K562 (cell line): ENCODE measurements at regions not wholly inside any gene's neighbourhood (a gene's known extent, or its start where the extent isn't known, plus 50 kb on each side); places are given as distances from the start of the nearest gene placed in this dataset.

Experiments used
- ATAC-seq: fragments of 200-7000 bp; cut with Tn5 transposase; 3 replicates; pipeline ENCODE4 v1.9.1; 2020; ENCODE audit warnings: moderate library complexity
- BruUV-seq: library from RNA; stranded (reverse); fragments of 400-500 nt; replicated peaks from 2 replicates; lab custom pipeline; 2021; lab: Mats Ljungman, UMichigan
- CTCF ChIA-PET: fragments of 300-600 bp; formaldehyde crosslinking; extraction: SDS; loops from one replicate; lab custom pipeline; 2021; ENCODE audit warnings: low intra/inter-chr PET ratio; lab: Yijun Ruan, JAX
- POLR2A ChIA-PET: fragments of 300-600, 350-650 bp; sonication (Branson Sonifier 250); formaldehyde crosslinking; extraction: SDS; loops from one replicate; lab custom pipeline; 2021; ENCODE audit warnings: antibody characterized with exemption, inconsistent platforms; lab: Yijun Ruan, JAX
- DNase-seq, 4 experiments: peaks; one replicate each; pipeline versions ENCODE4 v3.0.0 to v3.0.0-alpha.2; 2011 to 2018; ENCODE audit warnings: low spot score in 3 of 4, mixed read lengths in 3 of 4; ENCODE audit errors: extremely low read depth in 1 of 4
- FAIRE-seq: peaks from 2 replicates; lab custom pipeline; 2011; peaks lifted over from hg19 to GRCh38; lab: Jason Lieb, UNC
- H2AFZ ChIP-seq: 2 replicates; pipeline ENCODE4 v1.6.0; 2011; ENCODE audit warnings: low read depth, low read length, control low read depth, inconsistent platforms
- H3K27ac ChIP-seq: fragments of 200-600 bp; 3 replicates; pipeline ENCODE4 v1.8.0; 2011; ENCODE audit warnings: low read depth, mild to moderate bottlenecking, control low read depth, inconsistent platforms, low read length, moderate library complexity, mixed read lengths; ENCODE audit errors: extremely low read depth
- H3K27me3 ChIP-seq, 2 experiments: fragments of 300-600 bp in 1 of 2; 2 replicates in 1 of 2; 3 replicates in 1 of 2; pipeline versions ENCODE4 v1.6.0 to v1.8.0; 2011; ENCODE audit warnings: inconsistent platforms in 2 of 2, low read length in 2 of 2, mild to moderate bottlenecking in 1 of 2, mixed read lengths in 1 of 2, moderate library complexity in 1 of 2; ENCODE audit not compliant: control insufficient read depth in 2 of 2, insufficient read depth in 2 of 2
- H3K36me3 ChIP-seq: fragments of 300-600 bp; 3 replicates; pipeline ENCODE4 v1.8.0; 2011; ENCODE audit warnings: mild to moderate bottlenecking, low read length, inconsistent platforms; ENCODE audit not compliant: control insufficient read depth, insufficient read depth
- H3K4me1 ChIP-seq, 2 experiments: fragments of 200-600 bp in 1 of 2; replicated peaks in 1 of 2; 2 replicates in 1 of 2; 3 replicates in 1 of 2; pipeline versions ENCODE4 v1.5.1 to v1.8.0; 2011; ENCODE audit warnings: inconsistent platforms in 2 of 2, low read length in 2 of 2, mild to moderate bottlenecking in 1 of 2, mixed read lengths in 1 of 2, moderate library complexity in 1 of 2; ENCODE audit not compliant: control insufficient read depth in 2 of 2, insufficient read depth in 2 of 2
- H3K4me2 ChIP-seq: 2 replicates; pipeline ENCODE4 v1.6.1; 2011; ENCODE audit warnings: low read length, control low read depth, inconsistent platforms, mixed read lengths; ENCODE audit not compliant: insufficient read depth
- H3K4me3 ChIP-seq: fragments of 200-600 bp; sonication (generic), shearing (Covaris generic); 2 replicates; pipeline ENCODE4 v1.5.1; 2016; ENCODE audit warnings: control low read depth, inconsistent platforms
- H3K79me2 ChIP-seq: fragments of 200-600 bp; 3 replicates; pipeline ENCODE4 v1.8.0; 2011; ENCODE audit warnings: low read length, inconsistent platforms; ENCODE audit not compliant: control insufficient read depth, insufficient read depth
- H3K9ac ChIP-seq, 2 experiments: 2 replicates each; pipeline versions ENCODE4 v1.6.0 to v1.6.1; 2011; ENCODE audit warnings: low read depth in 2 of 2, low read length in 2 of 2, control low read depth in 1 of 2, inconsistent platforms in 1 of 2, mild to moderate bottlenecking in 1 of 2, mixed read lengths in 1 of 2; ENCODE audit not compliant: insufficient read depth in 1 of 2
- H3K9me1 ChIP-seq: one replicate; pipeline ENCODE4 v1.6.0; 2011; ENCODE audit warnings: inconsistent platforms, mild to moderate bottlenecking, low read length, moderate library complexity; ENCODE audit not compliant: control insufficient read depth, insufficient read depth
- H3K9me3 ChIP-seq: replicated peaks from 2 replicates; pipeline ENCODE4 v1.5.1; 2011; ENCODE audit warnings: low read depth, low read length, inconsistent platforms; ENCODE audit not compliant: control insufficient read depth, insufficient read depth
- H4K20me1 ChIP-seq: replicated peaks from 2 replicates; pipeline ENCODE4 v1.6.1; 2011; ENCODE audit warnings: low read length, inconsistent platforms, mixed read lengths; ENCODE audit not compliant: control insufficient read depth, insufficient read depth
- ADNP ChIP-seq: fragments of 200-800 bp; sonication (Bioruptor generic); IDR thresholded peaks from 2 replicates; pipeline ENCODE4 v1.6.1; 2016; ENCODE audit warnings: missing genetic modification characterization, missing compliant biosample characterization
- RBM39 ChIP-seq: fragments of 200-400 bp; formaldehyde crosslinking; optimal IDR thresholded peaks from 2 replicates; pipeline ENCODE3; 2018; ENCODE audit warnings: low read depth, low read length
- TAF7 ChIP-seq: fragments of 450-650 bp; IDR thresholded peaks from 2 replicates; pipeline ENCODE4 v1.6.1; 2016; ENCODE audit warnings: missing genetic modification characterization, missing compliant biosample characterization
- TCFL5 ChIP-seq: fragments of 250-450 bp; sonication (Bioruptor Pico); conservative IDR thresholded peaks from 2 replicates; pipeline ENCODE4 v1.6.1; 2021; ENCODE audit warnings: mild to moderate bottlenecking, moderate library complexity, matching md5 sums
- TFAM ChIP-seq: fragments of 250-450 bp; sonication (Bioruptor Pico); conservative IDR thresholded peaks from 2 replicates; pipeline ENCODE4 v1.5.0; 2021; ENCODE audit warnings: mild to moderate bottlenecking, moderate library complexity
- WGBS: fragments of 100-300 bp; shearing (Covaris generic); methylation state at CpG from one replicate; pipeline ENCODE4 v1.1.6; 2016; ENCODE audit warnings: low coverage, mixed read lengths; ENCODE audit not compliant: insufficient coverage; ENCODE audit errors: missing lambda C conversion rate; 5-methylcytosine and 5-hydroxymethylcytosine counted together
- in situ Hi-C: fragments of 300-500 bp; cut with MboI; formaldehyde crosslinking; loops from 4 replicates; pipeline ENCODE4 v1.15.0; 2018; ENCODE audit warnings: inconsistent platforms, mixed read lengths
- intact Hi-C: fragments of 100-400 bp; cut with micrococcal nuclease; formaldehyde crosslinking; loops from 2 replicates; pipeline ENCODE4 v1.14.2; 2022
- TF ChIP-seq, protein P1 (sequence below): fragments of 250-450 bp; sonication (Bioruptor Pico); IDR thresholded peaks from 2 replicates; pipeline ENCODE4 v1.5.0; 2020; ENCODE audit warnings: mild to moderate bottlenecking, borderline replicate concordance
- TF ChIP-seq, protein P2 (sequence below): fragments of 450-650 bp; IDR thresholded peaks from 2 replicates; pipeline ENCODE4 v1.6.1; 2017; ENCODE audit warnings: antibody characterized with exemption, mild to moderate bottlenecking
- TF ChIP-seq, protein P3 (sequence below): sonication (generic); formaldehyde crosslinking; IDR thresholded peaks from 2 replicates; pipeline ENCODE4 v1.8.0; 2022; ENCODE audit warnings: missing genetic modification reagents, mild to moderate bottlenecking, borderline replicate concordance

DNA sequence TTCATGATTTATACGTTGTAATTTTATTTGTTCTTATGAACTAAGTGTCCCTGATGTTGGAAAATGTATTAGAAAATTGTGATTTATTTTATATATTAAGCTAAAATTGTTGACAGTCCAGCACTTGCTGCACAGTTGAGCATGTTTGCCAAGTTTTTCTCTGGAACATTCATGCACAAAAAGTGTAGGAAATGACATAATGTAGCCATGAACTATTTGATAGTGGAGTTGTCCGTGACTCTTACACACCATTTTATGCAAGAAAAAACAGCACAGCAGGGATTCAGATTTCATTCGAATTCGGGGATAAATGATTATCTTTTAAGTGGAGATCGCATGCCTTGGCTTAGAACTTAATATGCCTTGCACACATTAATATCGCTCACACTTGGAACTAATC is 708.6 kb upstream of the WWC1 start:
- Histone ChIP-seq H3K4me1 (no peaks in the 10 kb centered on the region), H3K36me3 (no peaks in the 10 kb centered on the region), H3K9me1 (no peaks in the 10 kb centered on the region), H3K27me3 (no peaks in the 10 kb centered on the region), H3K4me3 (no peak overlapping the region), H2AFZ (no peak overlapping the region), H3K4me2 (no peak overlapping the region), H4K20me1 (no peaks in the 10 kb centered on the region), H3K27ac (no peak overlapping the region), H3K79me2 (no peaks in the 10 kb centered on the region), H3K9ac (no peak overlapping the region), H3K9me3 (no peaks in the 10 kb centered on the region)
- in situ Hi-C loops = no loop called here
- ChIA-PET CTCF (no interaction called here), POLR2A (no interaction called here)
- TF ChIP-seq ADNP = no peak
- no peak for TF ChIP-seq TCFL5 (CRISPR knock-in tag)
- TF ChIP-seq TAF7 (tag) = no peak
- TF ChIP-seq, protein P1, sequence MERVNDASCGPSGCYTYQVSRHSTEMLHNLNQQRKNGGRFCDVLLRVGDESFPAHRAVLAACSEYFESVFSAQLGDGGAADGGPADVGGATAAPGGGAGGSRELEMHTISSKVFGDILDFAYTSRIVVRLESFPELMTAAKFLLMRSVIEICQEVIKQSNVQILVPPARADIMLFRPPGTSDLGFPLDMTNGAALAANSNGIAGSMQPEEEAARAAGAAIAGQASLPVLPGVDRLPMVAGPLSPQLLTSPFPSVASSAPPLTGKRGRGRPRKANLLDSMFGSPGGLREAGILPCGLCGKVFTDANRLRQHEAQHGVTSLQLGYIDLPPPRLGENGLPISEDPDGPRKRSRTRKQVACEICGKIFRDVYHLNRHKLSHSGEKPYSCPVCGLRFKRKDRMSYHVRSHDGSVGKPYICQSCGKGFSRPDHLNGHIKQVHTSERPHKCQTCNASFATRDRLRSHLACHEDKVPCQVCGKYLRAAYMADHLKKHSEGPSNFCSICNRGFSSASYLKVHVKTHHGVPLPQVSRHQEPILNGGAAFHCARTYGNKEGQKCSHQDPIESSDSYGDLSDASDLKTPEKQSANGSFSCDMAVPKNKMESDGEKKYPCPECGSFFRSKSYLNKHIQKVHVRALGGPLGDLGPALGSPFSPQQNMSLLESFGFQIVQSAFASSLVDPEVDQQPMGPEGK (CRISPR knock-in tag) = no peak
- TF ChIP-seq TFAM (CRISPR knock-in tag) = no peak
- TF ChIP-seq RBM39 = no peak
- TF ChIP-seq, protein P2, sequence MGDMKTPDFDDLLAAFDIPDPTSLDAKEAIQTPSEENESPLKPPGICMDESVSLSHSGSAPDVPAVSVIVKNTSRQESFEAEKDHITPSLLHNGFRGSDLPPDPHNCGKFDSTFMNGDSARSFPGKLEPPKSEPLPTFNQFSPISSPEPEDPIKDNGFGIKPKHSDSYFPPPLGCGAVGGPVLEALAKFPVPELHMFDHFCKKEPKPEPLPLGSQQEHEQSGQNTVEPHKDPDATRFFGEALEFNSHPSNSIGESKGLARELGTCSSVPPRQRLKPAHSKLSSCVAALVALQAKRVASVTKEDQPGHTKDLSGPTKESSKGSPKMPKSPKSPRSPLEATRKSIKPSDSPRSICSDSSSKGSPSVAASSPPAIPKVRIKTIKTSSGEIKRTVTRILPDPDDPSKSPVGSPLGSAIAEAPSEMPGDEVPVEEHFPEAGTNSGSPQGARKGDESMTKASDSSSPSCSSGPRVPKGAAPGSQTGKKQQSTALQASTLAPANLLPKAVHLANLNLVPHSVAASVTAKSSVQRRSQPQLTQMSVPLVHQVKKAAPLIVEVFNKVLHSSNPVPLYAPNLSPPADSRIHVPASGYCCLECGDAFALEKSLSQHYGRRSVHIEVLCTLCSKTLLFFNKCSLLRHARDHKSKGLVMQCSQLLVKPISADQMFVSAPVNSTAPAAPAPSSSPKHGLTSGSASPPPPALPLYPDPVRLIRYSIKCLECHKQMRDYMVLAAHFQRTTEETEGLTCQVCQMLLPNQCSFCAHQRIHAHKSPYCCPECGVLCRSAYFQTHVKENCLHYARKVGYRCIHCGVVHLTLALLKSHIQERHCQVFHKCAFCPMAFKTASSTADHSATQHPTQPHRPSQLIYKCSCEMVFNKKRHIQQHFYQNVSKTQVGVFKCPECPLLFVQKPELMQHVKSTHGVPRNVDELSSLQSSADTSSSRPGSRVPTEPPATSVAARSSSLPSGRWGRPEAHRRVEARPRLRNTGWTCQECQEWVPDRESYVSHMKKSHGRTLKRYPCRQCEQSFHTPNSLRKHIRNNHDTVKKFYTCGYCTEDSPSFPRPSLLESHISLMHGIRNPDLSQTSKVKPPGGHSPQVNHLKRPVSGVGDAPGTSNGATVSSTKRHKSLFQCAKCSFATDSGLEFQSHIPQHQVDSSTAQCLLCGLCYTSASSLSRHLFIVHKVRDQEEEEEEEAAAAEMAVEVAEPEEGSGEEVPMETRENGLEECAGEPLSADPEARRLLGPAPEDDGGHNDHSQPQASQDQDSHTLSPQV = no peak
- TF ChIP-seq, protein P3, sequence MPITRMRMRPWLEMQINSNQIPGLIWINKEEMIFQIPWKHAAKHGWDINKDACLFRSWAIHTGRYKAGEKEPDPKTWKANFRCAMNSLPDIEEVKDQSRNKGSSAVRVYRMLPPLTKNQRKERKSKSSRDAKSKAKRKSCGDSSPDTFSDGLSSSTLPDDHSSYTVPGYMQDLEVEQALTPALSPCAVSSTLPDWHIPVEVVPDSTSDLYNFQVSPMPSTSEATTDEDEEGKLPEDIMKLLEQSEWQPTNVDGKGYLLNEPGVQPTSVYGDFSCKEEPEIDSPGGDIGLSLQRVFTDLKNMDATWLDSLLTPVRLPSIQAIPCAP = no peak
- no TSS peak for BruUV-seq
- ATAC-seq (no peak), DNase-seq (no peak), FAIRE-seq (no peak)
- 0% methylated on average over 6 of the region's 6 CpGs for WGBS
- intact Hi-C loops = no loop called here
